IMR-90 (cell line): ENCODE measurements at regions not wholly inside any gene's neighbourhood (a gene's known extent, or its start where the extent isn't known, plus 50 kb on each side); places are given as distances from the start of the nearest gene placed in this dataset.

ENCODE experiments used
- ATAC-seq: fragments of 200-7000 bp; cut with Tn5 transposase; 2 replicates; pipeline ENCODE4 v1.9.1; 2020; ENCODE audit warnings: low read depth, mild to moderate bottlenecking, moderate library complexity
- BruUV-seq: library from RNA; stranded (reverse); fragments of 400-500 nt; replicated peaks from 2 replicates; lab custom pipeline; 2021; lab: Mats Ljungman, UMichigan
- CTCF ChIA-PET: fragments of 300-600 bp; formaldehyde crosslinking; extraction: SDS; loops from one replicate; lab custom pipeline; 2021; ENCODE audit warnings: antibody characterized with exemption; lab: Yijun Ruan, JAX
- POLR2A ChIA-PET: fragments of 300-600 bp; sonication (Branson Sonifier 250); formaldehyde crosslinking; loops from one replicate; lab custom pipeline; 2022; ENCODE audit warnings: antibody characterized with exemption; ENCODE audit not compliant: unreplicated experiment; lab: Charles Lee
- DNase-seq: peaks from one replicate; pipeline ENCODE4 v3.0.0; 2013
- H2AFZ ChIP-seq: replicated peaks from 2 replicates; pipeline ENCODE3; 2013; ENCODE audit warnings: low read length, mild to moderate bottlenecking; ENCODE audit not compliant: poor library complexity
- H2AK5ac ChIP-seq: 2 replicates; pipeline ENCODE4 v1.6.1; 2013; ENCODE audit warnings: low read depth, low read length, inconsistent platforms
- H2AK9ac ChIP-seq: replicated peaks from 2 replicates; pipeline ENCODE3; 2013; ENCODE audit warnings: mild to moderate bottlenecking, low read depth, low read length, moderate library complexity; ENCODE audit not compliant: poor library complexity
- H2BK120ac ChIP-seq: 2 replicates; pipeline ENCODE4 v1.6.1; 2013; ENCODE audit warnings: low read depth, low read length, inconsistent platforms
- H2BK15ac ChIP-seq: 3 replicates; pipeline ENCODE4 v1.6.1; 2013; ENCODE audit warnings: low read depth, low read length, inconsistent platforms
- H2BK20ac ChIP-seq: 2 replicates; pipeline ENCODE4 v1.6.1; 2013; ENCODE audit warnings: low read depth, mild to moderate bottlenecking, inconsistent platforms, low read length, moderate library complexity
- H2BK5ac ChIP-seq: 2 replicates; pipeline ENCODE4 v1.6.1; 2013; ENCODE audit warnings: mild to moderate bottlenecking, low read depth, low read length, inconsistent platforms; ENCODE audit not compliant: poor library complexity, severe bottlenecking
- H3K14ac ChIP-seq: replicated peaks from 2 replicates; pipeline ENCODE4 v1.6.1; 2013; ENCODE audit warnings: low read depth, low read length, inconsistent platforms
- H3K18ac ChIP-seq: 2 replicates; pipeline ENCODE4 v1.6.1; 2013; ENCODE audit warnings: low read depth, low read length, control low read depth
- H3K23ac ChIP-seq: 2 replicates; pipeline ENCODE4 v1.6.1; 2013; ENCODE audit warnings: low read depth, low read length, inconsistent platforms
- H3K27ac ChIP-seq: 2 replicates; pipeline ENCODE4 v1.5.1; 2013; ENCODE audit warnings: mild to moderate bottlenecking, control low read depth, low read length; ENCODE audit not compliant: insufficient read depth
- H3K27me3 ChIP-seq: 2 replicates; pipeline ENCODE4 v1.6.1; 2013; ENCODE audit warnings: low read length; ENCODE audit not compliant: control insufficient read depth, insufficient read depth
- H3K36me3 ChIP-seq: 2 replicates; pipeline ENCODE4 v1.6.1; 2013; ENCODE audit warnings: low read length, mixed read lengths; ENCODE audit not compliant: control insufficient read depth, insufficient read depth
- H3K4ac ChIP-seq: 2 replicates; pipeline ENCODE4 v1.6.1; 2013; ENCODE audit warnings: low read depth, low read length, inconsistent platforms
- H3K4me1 ChIP-seq: 2 replicates; pipeline ENCODE4 v1.6.1; 2013; ENCODE audit warnings: low read length, mixed read lengths; ENCODE audit not compliant: control insufficient read depth, insufficient read depth
- H3K4me2 ChIP-seq: 2 replicates; pipeline ENCODE4 v1.6.1; 2013; ENCODE audit warnings: low read depth, mild to moderate bottlenecking, control low read depth, low read length, moderate library complexity
- H3K4me3 ChIP-seq: 2 replicates; pipeline ENCODE4 v1.5.1; 2013; ENCODE audit warnings: low read depth, mild to moderate bottlenecking, control low read depth, low read length, moderate library complexity; ENCODE audit not compliant: insufficient read depth
- H3K56ac ChIP-seq: 2 replicates; pipeline ENCODE4 v1.6.1; 2013; ENCODE audit warnings: low read length, inconsistent platforms; ENCODE audit not compliant: insufficient read depth; ENCODE audit errors: extremely low read depth
- H3K79me1 ChIP-seq, 2 experiments: 2 replicates each; pipeline ENCODE4 v1.6.1; 2013; ENCODE audit warnings: low read length in 2 of 2, inconsistent platforms in 1 of 2, low read depth in 1 of 2
- H3K9ac ChIP-seq: 2 replicates; pipeline ENCODE4 v1.6.1; 2013; ENCODE audit warnings: low read depth, low read length, control low read depth
- H3K9me1 ChIP-seq: 2 replicates; pipeline ENCODE4 v1.6.1; 2013; ENCODE audit warnings: low read length, inconsistent platforms; ENCODE audit not compliant: insufficient read depth
- H3K9me3 ChIP-seq: 2 replicates; pipeline ENCODE4 v1.6.1; 2013; ENCODE audit warnings: low read length; ENCODE audit not compliant: control insufficient read depth, insufficient read depth
- H4K20me1 ChIP-seq: 2 replicates; pipeline ENCODE4 v1.6.1; 2013; ENCODE audit warnings: low read length, inconsistent platforms; ENCODE audit not compliant: insufficient read depth
- H4K5ac ChIP-seq: 2 replicates; pipeline ENCODE4 v1.6.1; 2013; ENCODE audit warnings: mild to moderate bottlenecking, low read depth, low read length, control low read depth
- H4K8ac ChIP-seq, 2 experiments: 2 replicates each; pipeline ENCODE4 v1.6.1; 2013; ENCODE audit warnings: low read depth in 2 of 2, low read length in 2 of 2, control low read depth in 1 of 2, inconsistent platforms in 1 of 2
- H4K91ac ChIP-seq: 2 replicates; pipeline ENCODE4 v1.6.1; 2013; ENCODE audit warnings: low read depth, low read length, inconsistent platforms; ENCODE audit not compliant: insufficient read depth
- BHLHE40 ChIP-seq: fragments of 150-350 bp; IDR thresholded peaks from 2 replicates; pipeline ENCODE4 v1.6.1; 2016; ENCODE audit warnings: mild to moderate bottlenecking, low read depth, low read length
- CEBPB ChIP-seq: IDR thresholded peaks from 2 replicates; pipeline ENCODE4 v1.6.1; 2012; ENCODE audit warnings: low read depth, low read length, improper control_type of control experiment
- MXI1 ChIP-seq: IDR thresholded peaks from 2 replicates; pipeline ENCODE4 v1.6.1; 2012; ENCODE audit warnings: low read depth, mild to moderate bottlenecking, low read length, moderate library complexity, borderline replicate concordance
- NFE2L2 ChIP-seq: fragments of 150-350 bp; IDR thresholded peaks from 2 replicates; pipeline ENCODE4 v1.6.1; 2016; ENCODE audit warnings: low read depth, mild to moderate bottlenecking, low read length
- RAD21 ChIP-seq: IDR thresholded peaks from 2 replicates; pipeline ENCODE4 v1.6.1; 2012; ENCODE audit warnings: low read length, improper control_type of control experiment
- RCOR1 ChIP-seq: IDR thresholded peaks from 2 replicates; pipeline ENCODE4 v1.6.1; 2012; ENCODE audit warnings: mild to moderate bottlenecking, low read length, improper control_type of control experiment; ENCODE audit not compliant: insufficient replicate concordance
- RFX5 ChIP-seq: IDR thresholded peaks from 2 replicates; pipeline ENCODE4 v1.8.0; 2012; ENCODE audit warnings: low read depth, mild to moderate bottlenecking, low read length, moderate library complexity
- SMC3 ChIP-seq: fragments of 150-350 bp; IDR thresholded peaks from 2 replicates; pipeline ENCODE4 v1.6.1; 2016; ENCODE audit warnings: low read depth, mild to moderate bottlenecking, antibody characterized with exemption, low read length, moderate library complexity
- WGBS, 2 experiments: methylation state at CpG; one replicate each; pipeline versions ENCODE4 v1.1.5 to v1.1.7; 2013; ENCODE audit warnings: missing lambda C conversion rate in 2 of 2; ENCODE audit not compliant: insufficient read length in 1 of 2; ENCODE audit errors: extremely low coverage in 2 of 2; 5-methylcytosine and 5-hydroxymethylcytosine counted together
- dilution Hi-C: fragments of 300-500 bp; cut with HindIII; formaldehyde crosslinking; loops from one replicate; pipeline ENCODE4 v1.14.3; 2018; ENCODE audit warnings: low sequenced_read_pairs; ENCODE audit not compliant: unreplicated experiment
- in situ Hi-C: fragments of 300-500 bp; cut with MboI; formaldehyde crosslinking; loops from 3 replicates; pipeline ENCODE4 v1.14.3; 2019; ENCODE audit warnings: low sequenced_read_pairs, inconsistent platforms, mixed read lengths
- intact Hi-C: fragments of 100-400 bp; cut with micrococcal nuclease; formaldehyde crosslinking; loops from 2 replicates; pipeline ENCODE4 v1.10.0; 2022

GRCh38 chr9:115548609-115549260, 430.8 kb upstream of the TNC start:
- Histone ChIP-seq H2BK5ac (no peak overlapping the region), H3K9ac (no peak overlapping the region), H3K56ac (no peak overlapping the region), H3K27ac (no peak overlapping the region), H2BK120ac (no peak overlapping the region), H4K91ac (no peak overlapping the region; the same call in 1 of the 2 replicates), H3K27me3 (peaks cover 6% of the 10 kb centered on the region; the same call in 1 of the 2 replicates), H3K9me3 (no peaks in the 10 kb centered on the region), H4K20me1 (no peaks in the 10 kb centered on the region), H3K4ac (no peak overlapping the region), H2AK5ac (no peak overlapping the region), H2AFZ (no peak overlapping the region), H2AK9ac (no peak overlapping the region), H3K4me1 (peaks cover 4% of the 10 kb centered on the region; the same call in 1 of the 2 replicates), H4K8ac (no peak overlapping the region), H3K79me1 (no peaks in the 10 kb centered on the region), H3K4me3 (no peak overlapping the region), H2BK20ac (no peak overlapping the region), H3K23ac (no peak overlapping the region), H3K4me2 (peak overlapping the region; percentile 73), H3K36me3 (no peaks in the 10 kb centered on the region), H3K14ac (no peak overlapping the region), H2BK15ac (no peak overlapping the region), H3K18ac (no peak overlapping the region; the same call in 1 of the 2 replicates), H4K5ac (no peak overlapping the region), H3K9me1 (no peaks in the 10 kb centered on the region)
- DNase-seq, result peak; percentile 59
- peak; percentile 77 for ATAC-seq
- 0% methylated on average over 1 of the region's 2 CpGs; no CpG with 5 or more reads in 1 of the 2 experiments for WGBS, 2 experiments
- TF ChIP-seq RFX5 (no peak), NFE2L2 (no peak), MXI1 (no peak), RAD21 (no peak), CEBPB (no peak), SMC3 (no peak), RCOR1 (no peak), BHLHE40 (no peak)
- intact Hi-C loops, result no loop called here
- dilution Hi-C loops, result no loop called here
- CTCF ChIA-PET, result interaction anchor here (0.5 kb wide), 1 partner anchor 104 kb away, joined by 3 read pairs; no protein-coding TSS in a partner anchor
- in situ Hi-C loops, result no loop called here
- BruUV-seq, result no TSS peak
- POLR2A ChIA-PET, result interaction anchor here (0.6 kb wide), 1 partner anchor 1161 kb away, joined by 5 read pairs; no protein-coding TSS in a partner anchor
